Fibroblast of upper back skin (primary cell): ENCODE measurements at regions not wholly inside any gene's neighbourhood (a gene's known extent, or its start where the extent isn't known, plus 50 kb on each side); places are given as distances from the start of the nearest gene placed in this dataset.
"Not testable (repeated sequence)": the region's sequence is repeated elsewhere in the genome, so short reads cannot be mapped to it uniquely, and the experiment has no call there.

ENCODE experiments used
- DNase-seq: peaks from one replicate; pipeline ENCODE4 v3.0.0-alpha.2; 2013

DNA sequence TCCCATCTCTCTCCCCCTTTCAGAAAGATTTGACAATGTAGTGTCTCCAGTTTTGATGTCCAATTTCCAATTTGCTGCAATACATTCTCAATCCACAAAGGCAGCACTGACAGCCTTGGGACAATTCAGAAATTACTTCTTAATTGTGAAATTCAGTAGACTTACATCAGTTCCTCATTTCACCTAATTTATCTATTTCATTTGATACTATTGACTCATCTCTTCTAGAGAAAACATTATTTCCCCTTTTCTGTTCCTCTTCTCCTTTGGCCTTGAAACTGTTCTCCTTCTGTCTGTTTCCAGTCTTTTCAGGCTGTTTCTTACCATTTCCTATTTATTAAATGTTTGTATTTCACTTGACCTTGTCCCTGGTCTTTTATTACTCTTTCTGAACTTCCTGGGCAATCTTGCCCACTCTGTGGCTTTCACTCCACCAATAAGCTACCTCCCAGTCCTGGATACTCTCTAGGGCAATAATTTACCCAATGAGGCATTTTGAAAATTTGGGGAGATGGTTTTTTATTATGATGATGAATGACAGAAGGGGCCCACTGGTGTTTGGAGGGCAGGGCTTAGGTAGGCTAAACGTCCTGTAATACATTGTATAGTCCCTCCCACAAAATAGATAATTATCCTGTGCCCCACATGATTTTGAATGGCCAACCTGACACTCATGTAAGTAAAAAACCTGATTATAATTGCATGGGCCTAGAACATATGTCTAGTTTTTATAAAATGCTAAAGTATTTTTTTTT, 498.0 kb upstream of the BOD1L1 start:
- no peak for DNase-seq

DNA sequence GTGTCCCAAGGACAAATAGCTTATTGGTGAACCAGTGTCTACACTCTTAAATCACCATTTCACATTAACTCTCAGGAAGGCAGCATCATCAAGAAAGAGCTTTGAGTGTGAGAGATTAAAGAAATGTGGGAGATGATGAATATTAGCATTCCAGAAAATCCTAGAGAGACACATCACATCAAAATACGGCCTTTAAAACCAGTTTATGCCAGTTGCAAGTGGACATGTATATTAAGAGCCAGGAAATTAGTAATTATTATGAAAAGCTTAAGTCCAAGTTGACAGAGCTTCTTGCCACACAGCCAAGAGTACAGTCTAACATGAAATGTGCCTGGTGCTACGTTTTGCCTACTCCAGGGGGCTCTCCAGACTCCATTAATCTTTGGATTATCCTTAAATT, 503.0 kb upstream of the BOD1L1 start:
- peak; percentile 6 for DNase-seq

GRCh38 chr4:14131335-14131734, 503.8 kb upstream of the BOD1L1 start:
- no peak for DNase-seq

DNA sequence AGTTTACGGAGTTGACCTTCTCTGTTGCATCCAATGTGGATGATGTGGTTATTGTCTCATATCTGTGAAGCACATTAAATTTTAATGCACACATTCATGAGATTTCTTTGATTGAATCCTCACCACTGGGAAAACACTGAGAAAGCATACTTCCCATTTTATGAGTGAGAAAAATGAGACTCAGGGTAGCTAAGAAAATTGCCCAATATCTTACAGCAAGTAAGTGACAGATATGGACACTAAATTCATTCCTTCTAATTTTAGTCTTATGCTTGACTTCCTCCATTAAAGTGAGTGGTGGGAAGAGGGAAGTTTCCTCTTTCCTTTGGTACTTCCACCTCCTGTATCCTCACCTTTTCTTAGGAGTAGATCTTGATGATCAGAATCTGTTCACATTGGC, 504.8 kb upstream of the BOD1L1 start:
- no peak for DNase-seq

GRCh38 chr4:14138106-14138505, 510.6 kb upstream of the BOD1L1 start:
- DNase-seq: no peak

- no peak for DNase-seq
Observed at GRCh38 chr4:14143892-14144291, 516.4 kb upstream of the BOD1L1 start.

DNA sequence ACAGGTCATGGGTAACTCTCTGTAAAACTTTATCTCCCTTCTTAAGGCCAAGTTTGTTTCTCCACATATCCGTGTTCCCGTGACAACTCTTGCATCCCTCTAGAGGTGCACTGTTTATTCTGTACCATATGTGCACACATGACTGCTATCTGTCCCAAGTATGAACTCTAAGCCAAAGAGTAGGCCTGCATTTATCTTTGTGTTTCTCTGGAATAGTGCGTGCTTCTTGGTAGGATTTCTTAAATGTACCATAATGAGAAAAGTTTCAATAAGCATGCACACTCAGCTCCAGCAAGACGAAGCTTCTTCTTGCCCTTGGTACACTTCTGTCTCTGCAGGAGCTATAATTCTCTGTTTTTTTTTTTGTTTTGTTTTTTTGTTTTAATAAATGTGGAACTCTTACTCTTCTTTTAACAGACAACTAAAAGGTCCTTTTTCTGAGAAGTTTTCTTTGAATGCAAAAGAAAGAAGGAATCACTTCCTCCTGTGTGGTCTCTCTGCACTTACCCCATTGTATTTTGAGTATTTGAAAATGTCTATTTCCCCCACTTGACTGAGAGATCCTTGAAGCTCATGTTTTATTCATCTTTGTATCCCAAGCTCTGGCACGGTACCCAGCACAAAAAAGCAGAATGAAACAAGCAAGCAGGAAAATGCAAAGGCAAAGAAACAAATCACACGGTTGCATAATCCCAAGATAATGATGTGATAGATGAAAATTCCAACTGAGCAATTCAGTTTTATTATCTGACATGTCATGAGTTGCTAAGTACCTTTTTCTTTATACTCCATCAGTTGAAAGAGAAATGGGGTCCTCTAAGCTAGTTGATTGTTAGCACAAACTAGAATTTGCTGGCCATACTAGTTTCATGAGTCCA, 521.9 kb upstream of the BOD1L1 start:
- no peak for DNase-seq

DNA sequence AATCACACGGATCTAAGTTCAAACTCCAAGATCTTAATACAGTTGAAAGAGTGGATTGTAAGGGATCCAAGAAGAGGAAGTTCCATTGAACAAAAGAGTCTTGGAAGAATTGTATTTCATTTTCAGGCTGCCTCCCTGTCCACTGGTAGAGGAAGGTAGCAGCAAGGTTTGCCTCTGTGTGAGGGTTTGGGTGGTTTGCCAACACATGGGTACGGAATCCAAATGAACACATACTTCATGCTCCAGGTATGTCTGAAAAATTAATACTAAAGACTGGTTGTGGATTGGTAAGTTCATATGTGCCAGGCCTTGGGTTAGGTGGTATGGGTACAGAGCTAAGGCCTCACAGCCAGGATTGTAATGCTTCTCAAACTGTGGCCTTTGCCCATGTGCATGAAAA, 523.6 kb upstream of the BOD1L1 start:
- DNase-seq: no peak

DNA sequence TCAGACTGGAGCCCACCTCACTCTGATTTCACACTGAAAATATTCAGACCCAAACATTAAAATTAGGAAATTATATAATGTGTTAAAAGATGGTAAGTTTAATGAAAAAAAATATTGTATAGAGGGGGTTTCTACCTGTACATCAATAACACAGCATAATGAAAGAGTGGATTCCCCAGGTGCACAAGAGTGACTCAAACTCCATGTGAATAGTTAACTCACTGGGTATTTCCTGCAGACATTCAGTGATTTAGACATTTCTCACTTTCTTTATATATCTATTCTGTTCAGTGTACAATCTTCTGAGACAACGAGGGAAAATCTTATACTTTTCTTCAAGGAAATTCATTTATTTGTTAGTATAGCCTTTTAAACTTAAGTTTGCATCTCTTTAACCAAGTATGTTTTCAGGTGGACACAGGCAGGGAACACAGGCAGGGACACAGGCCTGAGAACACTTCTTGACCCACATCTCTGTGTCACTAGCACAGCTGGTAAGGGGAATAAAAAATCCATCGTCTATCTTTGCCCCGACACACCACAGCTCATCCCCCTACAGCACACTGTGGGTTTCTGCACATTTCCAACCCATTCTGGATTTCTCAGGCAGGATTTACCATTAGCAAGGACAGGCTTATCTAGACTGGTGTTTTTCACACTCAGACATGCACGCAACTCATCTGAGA, 525.5 kb upstream of the BOD1L1 start:
- DNase-seq: no peak

- DNase-seq: no peak
Observed at GRCh38 chr4:14155803-14156202, 528.3 kb upstream of the BOD1L1 start.

GRCh38 chr4:14157262-14157661, 529.7 kb upstream of the BOD1L1 start:
- DNase-seq: no peak

DNA sequence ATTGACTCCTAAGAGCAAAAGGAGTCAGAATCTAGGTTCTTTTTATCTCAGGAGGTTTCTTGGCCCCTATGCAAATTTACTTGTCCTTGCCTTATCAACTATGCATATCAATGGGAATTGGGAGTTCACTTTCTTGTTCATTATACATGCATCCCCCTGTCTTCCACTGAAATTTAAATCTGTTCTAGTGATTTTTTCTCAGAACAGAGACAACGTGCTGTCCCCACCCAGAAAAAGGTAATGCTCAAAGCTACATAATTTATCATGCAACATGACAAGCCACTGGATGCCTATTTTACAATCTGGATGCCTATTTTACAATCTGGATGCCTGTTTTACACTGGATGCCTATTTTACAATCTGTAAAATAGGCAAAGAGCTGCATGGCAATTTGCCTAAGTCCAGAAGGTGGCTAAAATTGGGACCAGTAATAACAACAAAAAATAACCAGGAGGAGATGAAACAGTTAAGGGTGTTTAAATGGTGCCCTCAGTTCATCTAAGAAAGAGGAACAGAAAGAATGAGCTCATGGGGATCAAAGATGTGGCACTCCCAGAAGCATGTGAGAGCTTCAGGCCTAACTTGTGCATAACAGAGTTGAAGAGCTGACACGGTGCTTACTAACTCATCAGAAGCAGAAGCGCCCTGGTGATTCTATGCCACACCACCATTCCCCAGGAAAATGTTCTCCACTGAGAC, 537.8 kb upstream of the BOD1L1 start:
- no peak for DNase-seq

DNA sequence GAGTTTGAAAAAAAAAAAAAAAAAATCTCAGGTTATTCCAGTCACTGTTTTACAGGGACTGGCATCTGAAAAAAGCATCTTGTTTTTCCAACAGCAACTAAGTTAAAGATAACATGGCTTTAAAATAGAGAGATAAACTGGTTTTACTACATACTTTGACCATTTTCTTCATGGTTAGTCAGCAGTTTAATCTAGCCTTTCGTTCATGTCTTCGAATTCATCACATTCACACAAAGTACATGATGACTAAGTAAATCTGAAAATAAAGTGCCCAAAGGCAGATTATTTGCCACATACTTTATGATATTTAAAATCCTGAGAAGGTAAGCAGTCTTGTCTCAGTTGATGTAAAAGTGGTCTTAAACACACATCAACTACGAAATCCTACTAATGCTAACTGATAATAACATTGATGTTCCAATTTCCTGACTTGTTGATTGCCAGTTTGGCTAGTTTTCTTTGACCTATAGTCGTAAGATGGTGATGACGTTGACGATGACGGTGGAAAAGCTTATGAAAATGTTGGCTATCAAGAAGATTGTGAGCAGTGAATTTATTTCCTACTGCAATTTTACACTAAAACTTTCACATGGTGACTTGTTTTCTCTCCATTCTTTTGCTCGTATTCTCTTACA, 540.5 kb upstream of the BOD1L1 start:
- peak; percentile 4 for DNase-seq

- peak; percentile 81 for DNase-seq
Observed at GRCh38 chr4:14168919-14169318, 541.4 kb upstream of the BOD1L1 start.

- peak; percentile 61 for DNase-seq
Observed at GRCh38 chr4:14169460-14169859, 541.9 kb upstream of the BOD1L1 start.

DNA sequence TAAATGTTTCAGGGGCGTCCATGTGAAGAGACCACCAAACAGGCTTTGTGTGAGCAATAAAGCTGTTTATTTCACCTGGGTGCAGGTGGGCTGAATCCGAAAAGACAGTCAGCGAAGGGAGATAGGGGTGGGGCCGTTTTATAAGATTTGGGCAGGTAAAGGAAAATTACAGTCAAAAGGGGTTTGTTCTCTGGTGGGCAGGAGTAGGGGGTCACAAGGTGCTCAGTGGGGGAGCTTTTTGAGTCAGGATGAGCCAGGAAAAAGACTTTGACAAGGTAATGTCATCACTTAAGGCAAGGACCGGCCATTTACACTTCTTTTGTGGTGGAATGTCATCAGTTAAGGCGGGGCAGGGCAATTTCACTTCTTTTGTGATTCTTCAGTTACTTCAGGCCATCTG, 542.4 kb upstream of the BOD1L1 start:
- DNase-seq: not testable (repeated sequence)

- DNase-seq: no peak
Observed at GRCh38 chr4:14176613-14177012, 549.1 kb upstream of the BOD1L1 start.

DNA sequence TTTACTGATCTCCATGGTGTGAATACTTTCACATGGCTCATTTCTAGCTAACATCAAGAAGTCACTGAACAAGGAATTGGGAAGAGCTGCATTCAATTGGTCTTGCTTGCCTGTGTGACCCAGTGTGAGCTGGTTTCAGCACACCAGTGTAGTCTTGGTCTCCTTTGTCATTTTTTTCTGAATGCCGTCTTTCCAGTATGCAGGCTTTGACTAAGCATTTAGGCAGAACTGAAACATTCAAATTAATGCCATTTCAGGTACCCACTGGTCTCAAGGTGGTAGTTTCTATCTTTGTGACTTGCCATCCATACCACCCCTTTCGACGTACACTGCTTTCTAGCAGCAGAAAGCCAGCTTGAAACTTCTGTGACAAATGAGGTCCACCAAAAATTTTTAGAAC, 550.5 kb upstream of the BOD1L1 start:
- DNase-seq: no peak

DNA sequence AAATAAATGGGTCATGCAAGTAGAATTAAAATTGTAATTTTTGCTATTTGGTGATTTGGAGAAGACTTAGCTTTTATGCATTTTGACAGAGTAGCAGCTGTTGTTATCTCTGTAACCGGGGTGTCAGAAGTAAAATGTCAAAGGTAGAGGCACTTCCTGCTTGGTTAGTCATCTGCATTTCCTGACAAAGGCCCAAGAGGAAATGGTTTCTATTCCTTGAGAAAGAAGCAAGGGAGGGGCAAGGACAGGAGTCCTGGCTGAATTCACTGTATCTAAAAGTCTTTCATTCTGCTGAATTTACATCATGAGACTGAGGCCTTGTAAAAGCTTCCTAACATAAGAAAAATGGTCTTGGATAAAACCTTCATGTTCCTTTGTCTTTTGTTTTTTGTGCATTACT, 550.9 kb upstream of the BOD1L1 start:
- peak; percentile 48 for DNase-seq

DNA sequence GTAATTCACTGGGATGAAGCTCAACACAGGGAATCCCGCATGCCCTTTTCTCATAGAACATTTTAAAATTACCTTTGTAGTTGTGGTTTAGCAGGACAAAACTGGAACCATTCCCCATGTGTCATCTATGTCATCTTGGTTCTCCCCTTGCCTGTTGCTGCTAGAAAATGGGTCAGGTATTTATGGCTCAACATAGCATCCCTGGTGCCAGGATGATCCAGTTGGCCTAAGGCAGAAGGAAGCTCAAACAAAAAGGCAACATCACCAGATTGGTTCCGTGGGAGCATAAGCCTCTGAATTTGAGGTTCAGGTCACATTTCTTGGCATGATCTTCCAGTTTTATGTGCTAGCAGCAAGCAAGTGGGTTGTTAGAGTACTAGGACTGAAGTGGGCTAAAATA, 552.6 kb upstream of the BOD1L1 start:
- DNase-seq: no peak

GRCh38 chr4:14180983-14181601, 553.6 kb upstream of the BOD1L1 start:
- peak; percentile 20 for DNase-seq

DNA sequence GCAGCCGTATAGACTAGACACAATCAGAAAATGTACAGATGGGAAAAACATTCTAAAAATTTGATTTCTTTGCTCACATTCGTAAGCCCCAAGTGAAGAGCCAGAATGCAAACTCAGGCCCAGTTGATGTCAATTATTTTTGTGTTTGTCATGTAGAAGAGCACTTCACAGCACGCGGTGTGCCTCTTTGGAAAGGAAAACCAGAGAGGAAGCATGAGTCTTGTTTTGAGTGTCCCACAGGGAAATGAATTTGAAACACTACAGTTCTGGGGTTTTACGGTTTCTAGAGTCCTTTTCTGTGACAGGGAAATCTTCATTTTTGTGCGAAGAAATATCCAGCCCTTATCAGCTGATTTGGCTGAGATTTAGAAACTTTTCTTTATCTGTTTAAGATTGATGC, 554.6 kb upstream of the BOD1L1 start:
- peak; percentile 5 for DNase-seq
